ENCODE measurements at regions not wholly inside any gene's neighbourhood (a gene's known extent, or its start where the extent isn't known, plus 50 kb on each side); places are given as distances from the start of the nearest gene placed in this dataset.
"Not testable (repeated sequence)": the region's sequence is repeated elsewhere in the genome, so short reads cannot be mapped to it uniquely, and the experiment has no call there.

- H3K36me3 ChIP-seq (ENCODE audit: insufficient read depth, low read length, poor library complexity, severe bottlenecking); H3K27me3 ChIP-seq (replicated peaks; ENCODE audit: insufficient read depth, low read depth, low read length, poor library complexity); H3K4me3 ChIP-seq (ENCODE audit: low read depth, low read length, poor library complexity, severe bottlenecking); H3K4me1 ChIP-seq (ENCODE audit: insufficient read depth, low read length, poor library complexity, severe bottlenecking); intact Hi-C loops (cut with micrococcal nuclease; ENCODE audit: unreplicated experiment); BruUV-seq (replicated peaks); POLR2A ChIA-PET (ENCODE audit: low non-redundant PET); H3K27ac ChIP-seq (ENCODE audit: low read depth, low read length, poor library complexity, severe bottlenecking); CTCF ChIA-PET; DNase-seq (ENCODE audit: low spot score); H3K9me3 ChIP-seq (ENCODE audit: low read depth, low read length, poor library complexity, severe bottlenecking): not testable (repeated sequence)
Measured at GRCh38 chr7:39798077-39798476, 152.0 kb upstream of the CDK13 start.

GRCh38 chr7:39808796-39809481, 141.1 kb upstream of the CDK13 start:
- ChIA-PET POLR2A (ENCODE audit: low non-redundant PET) (no interaction called here), CTCF (no interaction called here)
- DNase-seq (ENCODE audit: low spot score): no peak
- H3K4me1 ChIP-seq (ENCODE audit: insufficient read depth, low read length, poor library complexity, severe bottlenecking): peaks cover 13% of the 10 kb centered on the region
- H3K9me3 ChIP-seq (ENCODE audit: low read depth, low read length, poor library complexity, severe bottlenecking): no peaks in the 10 kb centered on the region
- no peaks in the 10 kb centered on the region for H3K36me3 ChIP-seq (ENCODE audit: insufficient read depth, low read length, poor library complexity, severe bottlenecking)
- intact Hi-C loops (cut with micrococcal nuclease; ENCODE audit: unreplicated experiment): no loop called here
- no peak overlapping the region for H3K4me3 ChIP-seq (ENCODE audit: low read depth, low read length, poor library complexity, severe bottlenecking)
- no peak overlapping the region for H3K27ac ChIP-seq (ENCODE audit: low read depth, low read length, poor library complexity, severe bottlenecking)
- no TSS peak for BruUV-seq (replicated peaks)
- no peaks in the 10 kb centered on the region for H3K27me3 ChIP-seq (replicated peaks; ENCODE audit: insufficient read depth, low read depth, low read length, poor library complexity)
- TF ChIP-seq EZH2 (IDR thresholded peaks at IDR 0.05; ENCODE audit: borderline replicate concordance, low read depth, low read length, poor library complexity, severe bottlenecking): no peak
- no peak for TF ChIP-seq CTCF (conservative IDR thresholded peaks at IDR 0.05; ENCODE audit: low read depth, low read length)

- Histone ChIP-seq H3K4me1 (ENCODE audit: insufficient read depth, low read length, poor library complexity, severe bottlenecking) (peaks cover 13% of the 10 kb centered on the region), H3K36me3 (ENCODE audit: insufficient read depth, low read length, poor library complexity, severe bottlenecking) (no peaks in the 10 kb centered on the region), H3K27ac (ENCODE audit: low read depth, low read length, poor library complexity, severe bottlenecking) (no peak overlapping the region), H3K27me3 (replicated peaks; ENCODE audit: insufficient read depth, low read depth, low read length, poor library complexity) (no peaks in the 10 kb centered on the region), H3K4me3 (ENCODE audit: low read depth, low read length, poor library complexity, severe bottlenecking) (no peak overlapping the region), H3K9me3 (ENCODE audit: low read depth, low read length, poor library complexity, severe bottlenecking) (no peaks in the 10 kb centered on the region)
- TF ChIP-seq CTCF (conservative IDR thresholded peaks at IDR 0.05; ENCODE audit: low read depth, low read length): no peak
- no peak for TF ChIP-seq EZH2 (IDR thresholded peaks at IDR 0.05; ENCODE audit: borderline replicate concordance, low read depth, low read length, poor library complexity, severe bottlenecking)
- CTCF ChIA-PET: no interaction called here
- DNase-seq (ENCODE audit: low spot score): no peak
- POLR2A ChIA-PET (ENCODE audit: low non-redundant PET): no interaction called here
- intact Hi-C loops (cut with micrococcal nuclease; ENCODE audit: unreplicated experiment): no loop called here
- BruUV-seq (replicated peaks): no TSS peak
Measured at GRCh38 chr7:39810204-39810642, 139.8 kb upstream of the CDK13 start.

GRCh38 chr7:39810710-39811109, 139.3 kb upstream of the CDK13 start:
- POLR2A ChIA-PET (ENCODE audit: low non-redundant PET): no interaction called here
- CTCF ChIA-PET: no interaction called here
- Histone ChIP-seq H3K4me1 (ENCODE audit: insufficient read depth, low read length, poor library complexity, severe bottlenecking) (peaks cover 17% of the 10 kb centered on the region), H3K36me3 (ENCODE audit: insufficient read depth, low read length, poor library complexity, severe bottlenecking) (no peaks in the 10 kb centered on the region), H3K4me3 (ENCODE audit: low read depth, low read length, poor library complexity, severe bottlenecking) (no peak overlapping the region), H3K9me3 (ENCODE audit: low read depth, low read length, poor library complexity, severe bottlenecking) (no peaks in the 10 kb centered on the region), H3K27ac (ENCODE audit: low read depth, low read length, poor library complexity, severe bottlenecking) (no peak overlapping the region), H3K27me3 (replicated peaks; ENCODE audit: insufficient read depth, low read depth, low read length, poor library complexity) (no peaks in the 10 kb centered on the region)
- TF ChIP-seq EZH2 (IDR thresholded peaks at IDR 0.05; ENCODE audit: borderline replicate concordance, low read depth, low read length, poor library complexity, severe bottlenecking) (no peak), CTCF (conservative IDR thresholded peaks at IDR 0.05; ENCODE audit: low read depth, low read length) (no peak)
- intact Hi-C loops (cut with micrococcal nuclease; ENCODE audit: unreplicated experiment): no loop called here
- BruUV-seq (replicated peaks): no TSS peak
- no peak for DNase-seq (ENCODE audit: low spot score)
